Pancreas (tissue), 10 donors: ENCODE measurements at regions not wholly inside any gene's neighbourhood (a gene's known extent, or its start where the extent isn't known, plus 50 kb on each side); places are given as distances from the start of the nearest gene placed in this dataset.

Experiments used
- ATAC-seq, 4 donors: fragments of 200-7000 bp; cut with Tn5 transposase; one replicate each; pipeline versions ENCODE4 v1.8.0 to v1.9.1; 2020; ENCODE audit warnings: mild to moderate bottlenecking in 4 of 4, moderate library complexity in 4 of 4
- DNase-seq, 6 donors: peaks; one replicate each; pipeline ENCODE4 v3.0.0-alpha.2; 2020
- FAIRE-seq: peaks from 2 replicates; lab custom pipeline; 2012; peaks lifted over from hg19 to GRCh38; lab: Jason Lieb, UNC
- H3K27ac ChIP-seq, 4 donors: fragments of 200-600 bp; sonication (generic); 1 replicate in 3 of 4; 2 replicates in 1 of 4; pipeline versions ENCODE4 v1.5.0 to v1.8.0; 2020
- H3K27me3 ChIP-seq, 4 donors: fragments of 200-600 bp; one replicate each; pipeline ENCODE4 v1.8.0; 2021
- H3K36me3 ChIP-seq, 3 donors: fragments of 200-600 bp; sonication (generic) in 1 of 3; one replicate each; pipeline versions ENCODE4 v1.5.0 to v1.8.0; 2020 to 2021
- H3K4me1 ChIP-seq, 3 donors: fragments of 200-600 bp; one replicate each; pipeline ENCODE4 v1.8.0; 2021
- H3K4me3 ChIP-seq, 4 donors: fragments of 200-600 bp; sonication (generic) in 2 of 4; one replicate each; pipeline versions ENCODE4 v1.5.0 to v1.8.0; 2020 to 2021
- H3K9me3 ChIP-seq, 4 donors: fragments of 200-600 bp; one replicate each; pipeline ENCODE4 v1.8.0; 2021
- WGBS, 2 donors: extraction: QIAGEN DNeasy Blood & Tissue Kit; methylation state at CpG; one replicate each; pipeline ENCODE4 v1.1.7; 2013; 5-methylcytosine and 5-hydroxymethylcytosine counted together
- intact Hi-C, 3 donors: fragments of 100-400 bp; cut with DNase I; formaldehyde crosslinking; loops; one replicate each; pipeline versions ENCODE4 v1.11.1 to v1.14.2; 2022
- TF ChIP-seq, protein P1 (sequence below), 4 donors: fragments of 200-600 bp; sonication (generic) in 3 of 4; IDR thresholded peaks; one replicate each; pipeline versions ENCODE4 v1.5.0 to v1.8.0; 2021; ENCODE audit warnings: antibody characterized with exemption in 4 of 4
- donor health status: healthy with polysubstance abuse.
- donor health status: DM: no; HTN: no; CAD: no; lungs with moderate emphysema.
- donor health status: DM: no; HTN: no; CAD: no.
- donor health status: control.
- donor health status: control.
- donor health status: Bipolar disorder and iron deficiency.
- donor health status: DM: yes; HTN: yes; CAD: no.
- donor health status: DM: no; HTN: no; CAD: no.
- donor health status: DM: no; HTN: no; CAD: no.
- donor health status: DM: yes; HTN: yes; CAD: no.

DNA sequence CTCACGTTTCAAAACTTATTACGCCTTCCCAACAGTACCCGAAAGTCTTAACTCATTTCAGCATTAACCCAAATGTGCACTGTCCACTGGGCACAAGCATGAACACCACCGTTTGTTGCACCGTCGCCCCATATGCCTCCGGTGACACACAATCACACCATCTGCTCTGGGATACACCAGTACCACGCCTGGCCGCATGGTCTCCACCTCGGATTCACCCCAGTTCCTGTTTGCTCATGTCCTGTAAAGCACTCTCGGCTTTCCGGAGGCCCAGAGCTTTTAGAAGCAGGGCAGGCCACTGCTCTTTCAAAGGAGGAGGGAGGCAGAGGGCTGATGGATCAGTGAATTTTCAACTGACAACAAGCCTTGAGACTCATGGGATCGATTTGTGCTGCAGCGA lies 1570.0 kb upstream of the DEFB115 start:
- 69 to 70% methylated on average over 14 of the region's 14 CpGs for WGBS, 2 donors
- no peak for FAIRE-seq

DNA sequence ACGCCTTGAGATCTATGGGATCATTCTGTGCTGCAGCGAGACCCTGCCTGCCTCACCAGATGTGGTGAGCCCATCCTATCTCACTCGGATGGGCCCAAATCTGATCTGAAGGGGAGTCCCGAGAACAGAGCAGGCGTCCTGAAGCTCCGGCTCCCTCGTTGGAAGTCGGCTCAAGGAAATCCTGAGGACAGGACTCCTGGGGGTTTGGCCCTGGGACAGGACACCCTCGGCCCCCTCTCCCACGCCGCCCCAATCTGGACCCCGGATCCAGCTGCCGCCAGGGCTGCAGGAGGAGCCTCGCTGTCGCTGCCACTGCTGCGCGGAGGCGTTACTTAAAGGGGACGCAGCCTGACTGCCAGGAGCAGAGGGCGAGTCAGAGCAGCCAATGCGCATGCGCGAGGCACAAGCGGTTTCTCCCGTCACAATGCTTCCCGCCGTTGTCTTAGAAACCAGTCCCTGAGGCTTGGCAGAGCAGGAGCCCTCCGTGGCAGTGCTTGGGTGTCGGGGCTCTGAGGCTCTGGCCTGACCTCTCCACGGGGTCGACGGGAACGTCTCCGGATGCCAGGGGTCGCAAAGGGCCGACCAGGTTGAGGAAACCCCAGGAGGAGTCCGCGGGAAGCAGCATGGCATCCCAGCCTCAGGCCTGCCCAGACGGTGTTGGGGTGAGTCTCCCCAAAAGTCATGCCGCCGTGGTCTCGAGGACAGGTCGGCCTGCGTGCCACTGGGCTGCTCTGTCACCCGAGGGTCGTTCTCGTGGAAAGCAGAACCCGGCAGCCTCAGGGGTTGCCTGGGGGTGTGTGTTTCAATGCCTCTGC lies 1567.8 kb upstream of the DEFB115 start:
- Histone ChIP-seq H3K4me1 (no peaks in the 10 kb centered on the region), H3K27ac (no peak overlapping the region), H3K36me3 (no peaks in the 10 kb centered on the region), H3K27me3 (no peaks in the 10 kb centered on the region), H3K4me3 (peak overlapping the region in 1 of 4 donors; percentile 12), H3K9me3 (no peaks in the 10 kb centered on the region)
- DNase-seq (peak in 4 of 6 donors; percentile 5 to 63 (median 42)), ATAC-seq (peak in 2 of 4 donors; percentile 29 to 55), FAIRE-seq (no peak)
- intact Hi-C loops: no loop called here
- WGBS, 2 donors: 27 to 53% methylated on average over 47 to 48 of the region's 48 CpGs
- TF ChIP-seq, protein P1, sequence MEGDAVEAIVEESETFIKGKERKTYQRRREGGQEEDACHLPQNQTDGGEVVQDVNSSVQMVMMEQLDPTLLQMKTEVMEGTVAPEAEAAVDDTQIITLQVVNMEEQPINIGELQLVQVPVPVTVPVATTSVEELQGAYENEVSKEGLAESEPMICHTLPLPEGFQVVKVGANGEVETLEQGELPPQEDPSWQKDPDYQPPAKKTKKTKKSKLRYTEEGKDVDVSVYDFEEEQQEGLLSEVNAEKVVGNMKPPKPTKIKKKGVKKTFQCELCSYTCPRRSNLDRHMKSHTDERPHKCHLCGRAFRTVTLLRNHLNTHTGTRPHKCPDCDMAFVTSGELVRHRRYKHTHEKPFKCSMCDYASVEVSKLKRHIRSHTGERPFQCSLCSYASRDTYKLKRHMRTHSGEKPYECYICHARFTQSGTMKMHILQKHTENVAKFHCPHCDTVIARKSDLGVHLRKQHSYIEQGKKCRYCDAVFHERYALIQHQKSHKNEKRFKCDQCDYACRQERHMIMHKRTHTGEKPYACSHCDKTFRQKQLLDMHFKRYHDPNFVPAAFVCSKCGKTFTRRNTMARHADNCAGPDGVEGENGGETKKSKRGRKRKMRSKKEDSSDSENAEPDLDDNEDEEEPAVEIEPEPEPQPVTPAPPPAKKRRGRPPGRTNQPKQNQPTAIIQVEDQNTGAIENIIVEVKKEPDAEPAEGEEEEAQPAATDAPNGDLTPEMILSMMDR (IDR thresholded peaks at IDR 0.05): no peak

More for the DNA sequence above, 1570.0 kb upstream of the DEFB115 start:
- TF ChIP-seq, protein P1 (IDR thresholded peaks at IDR 0.05): no peak
- intact Hi-C loops: no loop called here
- Histone ChIP-seq H3K9me3 (no peaks in the 10 kb centered on the region), H3K27me3 (no peaks in the 10 kb centered on the region), H3K4me3 (no peak overlapping the region), H3K4me1 (no peaks in the 10 kb centered on the region), H3K36me3 (no peaks in the 10 kb centered on the region), H3K27ac (no peak overlapping the region)
- ATAC-seq (no peak), DNase-seq (peak in 1 of 6 donors; percentile 24)

DNA sequence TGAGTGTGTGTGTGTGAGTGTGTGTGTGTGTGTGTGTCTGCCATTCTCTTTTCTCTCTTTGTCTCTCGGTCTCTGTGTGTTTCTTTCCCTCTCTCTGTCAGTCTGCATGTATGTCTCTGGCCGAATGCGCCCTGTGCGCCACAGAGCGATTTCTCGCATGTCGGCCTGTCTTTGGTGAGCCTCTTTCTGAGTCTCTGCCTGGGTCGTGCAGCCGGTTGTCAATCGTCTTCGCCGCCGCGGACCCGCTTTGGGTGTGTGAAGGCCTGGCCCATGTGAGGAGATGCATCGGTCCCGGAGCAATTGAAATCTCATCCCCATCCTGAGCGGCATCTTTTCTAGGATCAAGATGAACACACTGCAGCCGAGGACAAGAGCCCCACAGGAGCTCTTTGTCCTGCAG lies 1567.2 kb upstream of the DEFB115 start:
- FAIRE-seq (no peak), DNase-seq (peak in 2 of 6 donors; percentile 4 to 59), ATAC-seq (no peak)
- no peaks in the 10 kb centered on the region for H3K36me3 ChIP-seq
- H3K4me3 ChIP-seq: no peak overlapping the region
- WGBS, 2 donors: 84 to 85% methylated on average over 17 to 19 of the region's 19 CpGs
- H3K27ac ChIP-seq: no peak overlapping the region
- TF ChIP-seq, protein P1 (IDR thresholded peaks at IDR 0.05): no peak
- no peaks in the 10 kb centered on the region for H3K9me3 ChIP-seq
- intact Hi-C loops: no loop called here
- no peaks in the 10 kb centered on the region for H3K27me3 ChIP-seq
- H3K4me1 ChIP-seq: no peaks in the 10 kb centered on the region

DNA sequence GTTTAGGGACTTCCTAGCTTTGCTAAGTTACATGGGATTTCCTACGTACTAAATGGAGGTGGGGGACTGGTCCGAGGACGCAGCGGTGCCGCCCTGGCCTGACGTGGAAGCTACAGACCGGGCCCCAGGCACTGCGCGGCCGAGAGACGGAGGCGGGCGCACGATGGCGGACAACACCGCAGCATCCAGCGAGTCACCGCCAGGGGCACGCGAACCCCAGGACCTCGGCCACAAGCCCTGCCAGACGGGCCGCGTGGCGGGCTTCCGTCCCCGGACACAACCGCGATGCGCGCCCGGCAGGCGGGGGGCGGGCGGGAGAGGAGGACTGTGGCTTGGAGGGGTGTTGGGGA lies 1516.9 kb upstream of the DEFB115 start:
- 17 to 60% methylated on average over 35 of the region's 35 CpGs for WGBS, 2 donors
- no peaks in the 10 kb centered on the region for H3K4me1 ChIP-seq
- peak in 2 of 6 donors; percentile 4 to 45 for DNase-seq
- H3K4me3 ChIP-seq: no peak overlapping the region
- no peaks in the 10 kb centered on the region for H3K36me3 ChIP-seq
- ATAC-seq: no peak
- intact Hi-C loops: no loop called here
- H3K9me3 ChIP-seq: no peaks in the 10 kb centered on the region
- TF ChIP-seq, protein P1 (IDR thresholded peaks at IDR 0.05): no peak
- H3K27ac ChIP-seq: no peak overlapping the region
- H3K27me3 ChIP-seq: no peaks in the 10 kb centered on the region
- no peak for FAIRE-seq
